ENCODE measurements at regions not wholly inside any gene's neighbourhood (a gene's known extent, or its start where the extent isn't known, plus 50 kb on each side); places are given as distances from the start of the nearest gene placed in this dataset.

DNA sequence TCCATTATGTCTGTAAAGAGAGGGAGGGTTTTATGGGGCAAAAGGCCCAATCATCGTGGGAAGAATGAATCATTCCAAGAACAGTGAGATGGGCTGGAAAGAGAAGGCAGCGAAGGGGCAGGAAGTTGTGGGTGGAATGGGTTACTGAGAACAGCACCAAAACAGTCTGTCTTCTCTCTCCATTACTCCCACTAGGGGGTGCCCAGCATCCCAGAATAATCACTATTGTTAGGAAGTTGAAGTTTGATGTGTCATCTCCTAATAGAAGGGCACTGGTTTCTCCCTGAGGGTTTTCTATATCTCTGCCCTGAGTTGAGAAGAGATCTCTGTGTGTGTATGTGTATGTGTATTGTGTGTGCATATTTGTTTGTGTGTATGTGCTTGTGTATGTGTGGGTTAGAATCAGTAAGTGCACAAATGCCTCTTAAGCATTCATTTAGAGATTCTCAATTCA lies 76.6 kb upstream of the MAP4K3 start:
- TF ChIP-seq ZFX (IDR thresholded peaks at IDR 0.05; ENCODE audit: borderline replicate concordance) = no peak
- TF ChIP-seq, protein P1, sequence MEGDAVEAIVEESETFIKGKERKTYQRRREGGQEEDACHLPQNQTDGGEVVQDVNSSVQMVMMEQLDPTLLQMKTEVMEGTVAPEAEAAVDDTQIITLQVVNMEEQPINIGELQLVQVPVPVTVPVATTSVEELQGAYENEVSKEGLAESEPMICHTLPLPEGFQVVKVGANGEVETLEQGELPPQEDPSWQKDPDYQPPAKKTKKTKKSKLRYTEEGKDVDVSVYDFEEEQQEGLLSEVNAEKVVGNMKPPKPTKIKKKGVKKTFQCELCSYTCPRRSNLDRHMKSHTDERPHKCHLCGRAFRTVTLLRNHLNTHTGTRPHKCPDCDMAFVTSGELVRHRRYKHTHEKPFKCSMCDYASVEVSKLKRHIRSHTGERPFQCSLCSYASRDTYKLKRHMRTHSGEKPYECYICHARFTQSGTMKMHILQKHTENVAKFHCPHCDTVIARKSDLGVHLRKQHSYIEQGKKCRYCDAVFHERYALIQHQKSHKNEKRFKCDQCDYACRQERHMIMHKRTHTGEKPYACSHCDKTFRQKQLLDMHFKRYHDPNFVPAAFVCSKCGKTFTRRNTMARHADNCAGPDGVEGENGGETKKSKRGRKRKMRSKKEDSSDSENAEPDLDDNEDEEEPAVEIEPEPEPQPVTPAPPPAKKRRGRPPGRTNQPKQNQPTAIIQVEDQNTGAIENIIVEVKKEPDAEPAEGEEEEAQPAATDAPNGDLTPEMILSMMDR (IDR thresholded peaks at IDR 0.05) = peak; percentile 76
- H3K27ac ChIP-seq = no peak overlapping the region

DNA sequence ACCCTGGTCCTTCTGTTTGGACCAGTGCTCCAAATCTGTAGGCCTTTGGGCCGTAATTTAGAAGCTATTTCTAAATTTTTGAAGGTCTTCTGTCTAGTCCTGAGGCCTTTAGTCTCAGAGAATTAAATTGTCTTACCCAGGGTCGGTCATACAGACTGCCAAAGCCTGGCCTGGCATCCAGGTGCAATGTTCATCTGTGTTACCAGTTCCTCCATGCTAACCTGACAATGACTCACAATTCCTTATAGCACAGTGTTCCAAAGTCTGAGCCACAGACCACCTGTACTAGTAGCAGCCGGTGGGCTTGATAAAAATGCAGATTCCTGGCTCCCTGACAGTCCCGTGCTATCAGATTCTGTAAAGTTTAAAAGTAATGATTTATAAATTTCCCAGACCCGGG lies 77.7 kb upstream of the MAP4K3 start:
- TF ChIP-seq, protein P1 (IDR thresholded peaks at IDR 0.05) = no peak
- no peak for TF ChIP-seq ZFX (IDR thresholded peaks at IDR 0.05; ENCODE audit: borderline replicate concordance)
- H3K27ac ChIP-seq = no peak overlapping the region

DNA sequence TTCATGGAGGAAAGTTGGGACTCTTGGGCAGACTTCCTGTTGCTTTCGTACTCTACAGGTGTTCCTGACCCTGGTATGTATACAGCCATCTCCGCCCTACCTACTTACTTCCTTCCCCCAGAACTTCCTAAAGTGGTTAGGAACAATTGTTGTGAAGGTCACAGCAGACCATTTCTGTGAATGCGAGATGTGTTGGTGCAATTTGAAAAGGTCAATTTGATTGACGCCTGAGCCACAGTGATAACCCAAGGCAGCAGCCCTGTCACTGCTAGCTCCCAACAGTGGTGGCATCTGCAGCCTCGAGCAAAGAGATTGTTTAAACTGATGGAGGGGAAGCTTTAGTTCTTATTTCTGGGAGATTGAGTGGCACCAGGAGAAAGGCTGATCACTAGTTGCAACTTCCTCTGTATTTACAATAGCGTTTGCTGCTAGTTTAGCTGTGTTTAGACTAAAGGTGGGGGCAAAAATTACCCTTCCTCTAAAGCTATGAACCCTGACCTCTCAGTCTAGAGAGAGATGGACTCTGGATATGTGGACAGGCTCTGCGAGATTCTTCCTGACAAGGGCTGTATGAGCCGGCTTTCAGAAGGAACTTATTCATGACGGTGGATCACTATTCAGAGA lies 78.3 kb upstream of the MAP4K3 start:
- H3K27ac ChIP-seq = no peak overlapping the region
- TF ChIP-seq, protein P1 (IDR thresholded peaks at IDR 0.05) = no peak
- no peak for TF ChIP-seq ZFX (IDR thresholded peaks at IDR 0.05; ENCODE audit: borderline replicate concordance)

DNA sequence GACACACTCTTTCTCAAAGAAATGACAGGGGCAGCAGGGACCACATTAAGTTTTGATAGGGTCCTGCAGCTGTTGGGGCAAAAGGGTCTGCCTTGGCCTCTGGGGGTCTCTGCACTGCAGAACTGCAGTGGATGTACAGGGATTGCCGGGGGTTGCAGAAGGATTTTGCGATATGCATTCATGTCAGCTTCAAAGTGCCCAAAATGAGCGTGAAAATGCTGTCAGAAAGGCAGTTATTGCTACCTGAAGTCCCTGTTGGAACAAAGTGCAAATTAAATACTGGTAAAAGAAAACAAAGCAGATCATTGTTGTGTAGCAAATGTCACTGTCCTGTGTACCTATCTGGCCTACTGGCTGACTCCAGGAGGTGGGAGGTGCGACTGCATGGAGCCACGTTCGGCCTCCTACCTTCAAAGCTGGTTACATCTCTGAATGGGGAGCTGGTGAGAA lies 78.8 kb upstream of the MAP4K3 start:
- no peak overlapping the region for H3K27ac ChIP-seq
- no peak for TF ChIP-seq ZFX (IDR thresholded peaks at IDR 0.05; ENCODE audit: borderline replicate concordance)
- TF ChIP-seq, protein P1 (IDR thresholded peaks at IDR 0.05) = no peak

DNA sequence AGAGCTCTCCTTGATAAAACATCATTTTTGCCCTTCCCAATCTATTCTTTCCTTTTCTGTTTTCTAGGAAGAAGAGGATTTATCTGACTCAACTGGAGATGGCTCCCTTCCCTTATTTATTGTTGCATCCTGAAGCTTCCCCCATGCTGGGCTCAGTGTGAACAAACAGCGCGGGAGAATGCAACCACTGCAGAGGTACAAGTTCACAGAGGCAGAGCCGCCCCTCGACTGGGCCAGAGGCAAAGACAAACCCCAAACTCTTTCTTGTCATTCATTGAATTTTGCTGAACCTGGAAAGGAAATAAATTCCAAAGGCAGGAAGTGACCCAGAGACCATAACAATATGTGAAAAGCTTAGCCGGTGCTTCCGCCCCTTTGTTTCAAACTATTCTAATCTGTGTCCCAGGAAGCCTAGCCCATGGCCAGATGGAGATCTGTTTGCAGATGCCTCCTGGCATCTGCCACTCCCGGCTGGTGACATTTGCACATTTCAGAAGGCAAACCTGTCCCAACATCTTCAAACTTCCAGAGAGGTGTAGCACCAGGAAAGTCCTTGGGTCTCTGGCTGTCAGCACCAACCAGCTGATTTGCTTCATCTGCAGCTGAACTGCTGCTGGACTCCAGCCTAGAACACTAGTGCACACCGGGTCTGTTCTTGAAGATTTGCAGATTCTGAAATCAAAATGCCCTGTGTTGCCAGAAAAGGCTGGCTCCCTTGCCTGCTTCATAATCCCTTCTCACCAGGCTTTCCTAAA lies 79.4 kb upstream of the MAP4K3 start:
- TF ChIP-seq ZFX (IDR thresholded peaks at IDR 0.05; ENCODE audit: borderline replicate concordance) = no peak
- TF ChIP-seq, protein P1 (IDR thresholded peaks at IDR 0.05) = no peak
- H3K27ac ChIP-seq = no peak overlapping the region

DNA sequence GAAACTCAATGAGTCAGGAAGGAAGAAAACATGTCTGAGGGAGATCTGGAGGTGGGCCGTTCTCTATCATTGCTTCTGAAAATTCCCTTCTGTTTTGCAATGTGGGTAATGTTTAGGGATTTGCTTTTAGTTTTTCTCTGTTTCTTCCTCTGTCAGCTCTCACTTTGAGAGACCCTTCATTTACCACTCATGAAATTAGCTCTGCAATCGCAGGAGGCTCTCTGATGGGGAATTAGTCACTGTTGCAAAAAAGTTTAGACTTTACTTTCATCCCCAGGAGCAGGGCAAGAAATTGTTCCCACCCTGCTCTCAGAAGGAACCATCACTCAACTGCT lies 80.0 kb upstream of the MAP4K3 start:
- no peak overlapping the region for H3K27ac ChIP-seq
- TF ChIP-seq, protein P1 (IDR thresholded peaks at IDR 0.05) = no peak
- TF ChIP-seq ZFX (IDR thresholded peaks at IDR 0.05; ENCODE audit: borderline replicate concordance) = no peak

DNA sequence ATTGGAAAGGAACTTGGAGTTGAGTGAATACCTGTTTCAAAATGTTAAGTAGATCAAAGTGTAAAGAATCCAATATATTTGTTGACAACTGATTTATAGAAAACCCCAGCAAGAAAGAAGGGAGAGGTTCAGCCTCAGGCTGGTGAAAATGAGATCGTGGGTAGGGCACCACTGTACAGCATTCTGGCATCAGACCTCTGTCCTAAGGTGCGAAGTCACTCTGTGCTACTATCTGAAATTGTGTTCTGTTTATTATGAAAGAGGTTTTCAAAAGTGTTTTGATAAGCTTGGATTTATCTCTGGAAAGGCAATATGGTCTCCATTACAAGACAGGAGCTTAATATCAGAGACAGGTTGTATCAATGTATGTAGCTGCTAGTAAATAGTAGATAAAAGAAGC lies 80.5 kb upstream of the MAP4K3 start:
- TF ChIP-seq, protein P1 (IDR thresholded peaks at IDR 0.05) = no peak
- no peak for TF ChIP-seq ZFX (IDR thresholded peaks at IDR 0.05; ENCODE audit: borderline replicate concordance)
- no peak overlapping the region for H3K27ac ChIP-seq

Data from 22Rv1 (cell line).